ENCODE measurements at regions not wholly inside any gene's neighbourhood (a gene's known extent, or its start where the extent isn't known, plus 50 kb on each side); places are given as distances from the start of the nearest gene placed in this dataset.
A peak's percentile ranks its signal among the peaks of the same experiment; 100 is the strongest.

DNA sequence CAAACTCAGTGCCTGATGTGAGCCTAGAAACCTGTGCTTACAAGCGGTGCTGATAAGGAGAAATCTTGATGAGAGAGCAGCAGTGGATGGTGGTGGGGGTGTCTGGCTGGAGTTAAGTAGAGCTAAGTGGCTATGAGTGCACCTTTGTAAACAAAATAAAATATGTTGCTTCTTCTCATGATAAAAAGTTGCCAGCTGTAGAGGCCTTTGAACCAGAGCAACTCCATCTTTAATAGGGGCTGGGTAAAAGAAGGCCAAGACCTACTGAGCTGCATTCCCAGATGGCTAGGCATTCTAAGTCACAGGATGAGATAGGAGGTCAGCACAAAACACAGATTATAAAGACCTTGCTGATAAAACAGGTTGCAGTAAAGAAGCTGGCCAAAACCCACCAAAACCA, 107.6 kb upstream of the FAM3C start:
- H3K4me1 ChIP-seq (ENCODE audit: control insufficient read depth, insufficient read depth, low read length): peaks cover 2% of the 10 kb centered on the region; the same call in 1 of the 2 replicates
- H2BK15ac ChIP-seq (ENCODE audit: low read depth, low read length): no peak overlapping the region; the same call in 2 of the 3 replicates
- H2BK5ac ChIP-seq (ENCODE audit: low read depth, low read length, poor library complexity, severe bottlenecking): no peak overlapping the region
- H3K9ac ChIP-seq (ENCODE audit: low read depth, low read length): no peak overlapping the region
- no peak overlapping the region for H3K27ac ChIP-seq (ENCODE audit: insufficient read depth, low read length)
- intact Hi-C loops (cut with micrococcal nuclease): no loop called here
- peaks cover 8% of the 10 kb centered on the region for H3K9me3 ChIP-seq (ENCODE audit: control insufficient read depth, insufficient read depth, low read length)
- no peak for DNase-seq
- in situ Hi-C loops (cut with MboI; ENCODE audit: low sequenced_read_pairs): no loop called here
- no CpG with 5 or more reads among the region's 1 CpG for WGBS, 2 experiments (ENCODE audit: extremely low coverage in 2 of 2, insufficient read length in 1 of 2)
- H3K4me2 ChIP-seq (ENCODE audit: low read depth, low read length): no peak overlapping the region
- POLR2A ChIA-PET (ENCODE audit: unreplicated experiment): no interaction called here
- no TSS peak for BruUV-seq (replicated peaks)
- no peaks in the 10 kb centered on the region for H3K36me3 ChIP-seq (ENCODE audit: control insufficient read depth, insufficient read depth, low read length)
- H3K79me1 ChIP-seq (ENCODE audit: low read depth in 1 of 2, low read length in 2 of 2): no peaks in the 10 kb centered on the region
- H3K14ac ChIP-seq (replicated peaks; ENCODE audit: low read depth, low read length): no peak overlapping the region
- no peak overlapping the region for H4K5ac ChIP-seq (ENCODE audit: low read depth, low read length)
- H4K91ac ChIP-seq (ENCODE audit: insufficient read depth, low read depth, low read length): no peak overlapping the region
- peaks cover 2% of the 10 kb centered on the region; the same call in 1 of the 2 replicates for H3K9me1 ChIP-seq (ENCODE audit: insufficient read depth, low read length)
- no peak for TF ChIP-seq CHD1 (IDR thresholded peaks at IDR 0.05; ENCODE audit: low read depth, low read length)
- no peak for TF ChIP-seq RFX5 (IDR thresholded peaks at IDR 0.05; ENCODE audit: low read depth, low read length)
- no peak for TF ChIP-seq NFE2L2 (IDR thresholded peaks at IDR 0.05; ENCODE audit: low read depth, low read length)
- no peak for TF ChIP-seq RCOR1 (IDR thresholded peaks at IDR 0.05; ENCODE audit: insufficient replicate concordance, low read length)
- TF ChIP-seq FOS (IDR thresholded peaks at IDR 0.05; ENCODE audit: low read depth, low read length): no peak
- TF ChIP-seq MAFK (IDR thresholded peaks at IDR 0.05; ENCODE audit: low read depth, low read length): no peak
- TF ChIP-seq MXI1 (IDR thresholded peaks at IDR 0.05; ENCODE audit: borderline replicate concordance, low read depth, low read length): no peak
- no peak for TF ChIP-seq SMC3 (IDR thresholded peaks at IDR 0.05; ENCODE audit: low read depth, low read length)
- no peak overlapping the region for H3K56ac ChIP-seq (ENCODE audit: extremely low read depth, insufficient read depth, low read length)
- no peak overlapping the region; a peak in 1 of 4 replicates for H4K8ac ChIP-seq (ENCODE audit: low read depth in 2 of 2, low read length in 2 of 2)
- no peaks in the 10 kb centered on the region for H4K20me1 ChIP-seq (ENCODE audit: insufficient read depth, low read length)
- no peak overlapping the region for H3K4ac ChIP-seq (ENCODE audit: low read depth, low read length)
- ATAC-seq (ENCODE audit: low read depth): no peak
- dilution Hi-C loops (cut with HindIII; ENCODE audit: low sequenced_read_pairs, unreplicated experiment): no loop called here
- no peak overlapping the region for H2BK20ac ChIP-seq (ENCODE audit: low read depth, low read length)
- no peak overlapping the region for H2AFZ ChIP-seq (replicated peaks; ENCODE audit: low read length, poor library complexity)
- no peak overlapping the region for H2AK9ac ChIP-seq (replicated peaks; ENCODE audit: low read depth, low read length, poor library complexity)
- H3K18ac ChIP-seq (ENCODE audit: low read depth, low read length): 0 out of 2 replicates have a peak overlapping the region, but pooled peaks have one; percentile 3
- no peak overlapping the region for H2BK120ac ChIP-seq (ENCODE audit: low read depth, low read length)
- H2AK5ac ChIP-seq (ENCODE audit: low read depth, low read length): no peak overlapping the region
- H3K23ac ChIP-seq (ENCODE audit: low read depth, low read length): no peak overlapping the region
- H3K4me3 ChIP-seq (ENCODE audit: insufficient read depth, low read depth, low read length): no peak overlapping the region
- CTCF ChIA-PET: no interaction called here
- no peaks in the 10 kb centered on the region for H3K27me3 ChIP-seq (ENCODE audit: control insufficient read depth, insufficient read depth, low read length)

Measured in IMR-90 (cell line).